NCI-H748 (cell line): ENCODE measurements at regions not wholly inside any gene's neighbourhood (a gene's known extent, or its start where the extent isn't known, plus 50 kb on each side); places are given as distances from the start of the nearest gene placed in this dataset.

Experiments used
- DNase-seq: peaks from one replicate; lab custom pipeline; 2025; ENCODE audit not compliant: unreplicated experiment; lab: John Stamatoyannopoulos, UW

DNA sequence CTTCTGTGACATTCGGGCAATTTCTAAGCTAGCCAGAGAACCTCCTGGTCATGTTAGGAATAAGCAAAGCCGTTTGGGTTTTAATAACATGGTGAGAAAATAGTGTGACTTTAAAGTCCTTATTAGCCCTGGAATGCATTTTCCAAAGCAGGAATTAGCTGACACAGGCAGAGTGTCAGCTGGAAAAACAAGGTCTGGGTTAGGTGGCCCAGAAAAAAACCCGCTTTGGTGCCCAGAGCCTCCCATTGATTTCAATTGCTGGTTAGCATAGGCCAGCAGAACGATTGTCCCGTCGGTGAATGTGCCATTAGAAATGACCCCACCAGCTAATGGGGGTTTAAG is 62.1 kb upstream of the CPEB4 start:
- DNase-seq, result no peak

DNA sequence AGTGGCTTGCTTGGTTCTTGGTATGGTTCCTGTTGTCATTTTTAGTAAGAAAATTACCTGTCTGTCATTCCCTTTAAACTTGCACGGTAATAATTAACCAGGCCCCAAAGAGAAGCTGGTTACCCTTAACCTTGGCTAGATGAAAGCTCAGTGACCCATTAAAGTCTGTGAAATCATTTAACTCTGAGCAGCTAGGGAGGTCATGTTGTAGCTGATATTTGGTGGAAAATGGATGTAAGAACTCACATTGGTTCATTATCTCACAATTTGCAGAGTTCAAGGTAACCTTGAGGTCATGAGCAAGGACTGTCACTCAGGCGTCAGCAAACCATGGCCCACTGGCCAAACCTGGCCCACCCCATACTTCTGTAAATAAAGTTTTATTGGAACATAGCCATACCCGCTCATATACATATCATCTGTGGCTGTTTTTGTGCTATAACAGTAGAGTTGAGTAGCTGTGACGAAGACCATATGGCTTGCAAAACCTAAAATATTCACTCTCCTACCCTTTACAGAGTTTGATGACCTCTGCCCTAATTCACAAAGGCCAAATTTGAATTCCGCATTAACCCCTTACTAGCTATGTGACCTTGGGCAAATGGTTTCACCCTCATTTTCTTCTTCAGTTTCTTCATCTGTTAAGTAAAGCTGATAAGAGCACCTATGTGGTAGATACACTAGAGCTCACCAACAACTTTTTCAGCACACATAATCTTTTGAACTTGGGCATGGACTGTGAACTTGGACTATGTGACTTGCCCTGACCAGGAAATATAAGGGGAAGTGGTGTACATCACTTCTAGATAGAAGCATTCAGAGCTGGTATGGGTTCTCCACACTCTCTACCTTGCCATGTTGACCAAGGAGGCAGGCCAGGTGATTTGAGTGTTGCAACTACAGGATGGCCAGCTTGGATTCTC is 61.5 kb upstream of the CPEB4 start:
- DNase-seq, result no peak

- no peak for DNase-seq
These were observed 59.2 kb upstream of the CPEB4 start for GRCh38 chr5:173828952-173829351.

DNA sequence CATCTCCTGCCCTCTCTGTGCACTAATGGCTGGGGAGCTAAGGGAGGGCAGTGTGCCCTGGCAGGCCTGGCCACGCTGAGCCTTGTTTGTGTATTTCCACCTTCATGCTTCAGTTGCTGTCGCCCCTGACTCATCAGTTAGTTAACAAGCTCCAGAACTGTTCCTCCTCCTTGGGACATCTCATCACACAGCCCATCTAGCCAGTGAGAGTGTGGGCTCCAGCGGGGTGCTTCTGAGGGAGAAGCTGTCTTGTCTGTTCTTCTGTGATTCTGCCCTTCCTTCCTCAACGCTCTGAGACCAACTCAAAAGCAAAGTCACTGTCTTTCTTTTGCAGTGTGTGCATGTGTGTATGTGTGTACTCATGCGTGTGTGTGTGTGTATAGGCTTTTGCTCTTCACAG is 58.3 kb upstream of the CPEB4 start:
- DNase-seq, result no peak

GRCh38 chr5:173830421-173830820 is 57.7 kb upstream of the CPEB4 start:
- no peak for DNase-seq

GRCh38 chr5:173831196-173831914 is 56.8 kb upstream of the CPEB4 start:
- no peak for DNase-seq

DNA sequence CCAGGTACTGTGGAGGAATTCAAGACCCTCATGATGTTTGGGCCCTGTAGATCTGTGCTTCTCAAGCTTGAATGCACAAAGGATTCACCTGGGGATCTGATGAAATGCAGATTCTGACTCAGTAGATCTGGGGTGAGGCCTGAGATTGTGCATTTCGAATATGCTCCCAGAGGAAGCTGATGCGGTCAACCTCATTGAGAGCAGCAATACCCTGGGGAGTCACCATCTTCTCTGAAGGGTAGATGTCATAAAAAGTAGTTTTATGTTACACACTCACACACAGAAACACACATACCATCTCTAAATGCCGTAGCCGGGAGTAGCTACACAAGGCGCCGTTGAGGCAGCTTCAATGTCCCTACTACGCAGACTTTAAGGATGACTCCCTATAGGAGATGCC is 55.8 kb upstream of the CPEB4 start:
- DNase-seq, result no peak

GRCh38 chr5:173833196-173833985 is 54.8 kb upstream of the CPEB4 start:
- DNase-seq, result no peak

- DNase-seq, result no peak
These were observed 53.9 kb upstream of the CPEB4 start for GRCh38 chr5:173834071-173834771.

GRCh38 chr5:173835131-173835530 is 53.0 kb upstream of the CPEB4 start:
- no peak for DNase-seq

DNA sequence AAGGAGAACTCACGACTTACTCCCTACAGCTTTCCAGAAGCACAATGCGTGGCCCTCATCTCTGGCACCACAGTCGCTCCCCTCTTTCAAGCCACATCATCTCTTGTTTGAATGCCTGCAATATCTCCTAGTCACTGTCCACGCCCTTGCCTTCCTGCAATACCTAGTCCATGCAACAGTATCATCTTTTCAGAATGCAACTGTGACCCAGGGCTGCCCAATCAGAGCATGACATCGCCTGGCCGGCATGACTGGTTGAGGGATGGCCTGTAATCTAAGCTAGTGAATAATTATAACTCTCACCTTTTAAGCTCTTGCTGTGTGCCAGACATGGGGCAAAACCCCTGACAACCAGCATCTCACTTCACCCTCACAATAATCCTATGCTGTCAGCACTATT is 52.5 kb upstream of the CPEB4 start:
- no peak for DNase-seq

- no peak for DNase-seq
These were observed 50.5 kb upstream of the CPEB4 start for GRCh38 chr5:173837654-173838053.
